ENCODE measurements at regions not wholly inside any gene's neighbourhood (a gene's known extent, or its start where the extent isn't known, plus 50 kb on each side); places are given as distances from the start of the nearest gene placed in this dataset.
"Not testable (repeated sequence)": the region's sequence is repeated elsewhere in the genome, so short reads cannot be mapped to it uniquely, and the experiment has no call there.

DNA sequence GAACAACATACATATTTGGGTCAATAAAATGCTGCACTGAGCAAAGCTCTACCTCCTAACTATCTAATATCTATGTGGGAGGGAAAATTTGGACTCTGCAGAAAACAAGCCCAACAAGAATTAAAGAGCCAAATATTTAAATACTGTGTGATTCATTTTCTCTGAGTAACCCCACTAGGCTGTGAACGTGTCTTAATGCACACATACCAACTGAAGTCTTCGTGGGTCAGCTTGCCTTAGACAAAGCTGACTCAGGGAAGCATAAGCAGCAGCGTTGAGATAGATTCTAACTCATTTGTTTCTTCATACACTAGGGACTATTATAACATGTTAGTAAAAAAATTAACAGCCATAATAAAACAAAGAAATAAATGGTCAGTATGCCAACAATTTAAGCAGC, 114.3 kb downstream of the GJA1 start:
- no peak for DNase-seq

DNA sequence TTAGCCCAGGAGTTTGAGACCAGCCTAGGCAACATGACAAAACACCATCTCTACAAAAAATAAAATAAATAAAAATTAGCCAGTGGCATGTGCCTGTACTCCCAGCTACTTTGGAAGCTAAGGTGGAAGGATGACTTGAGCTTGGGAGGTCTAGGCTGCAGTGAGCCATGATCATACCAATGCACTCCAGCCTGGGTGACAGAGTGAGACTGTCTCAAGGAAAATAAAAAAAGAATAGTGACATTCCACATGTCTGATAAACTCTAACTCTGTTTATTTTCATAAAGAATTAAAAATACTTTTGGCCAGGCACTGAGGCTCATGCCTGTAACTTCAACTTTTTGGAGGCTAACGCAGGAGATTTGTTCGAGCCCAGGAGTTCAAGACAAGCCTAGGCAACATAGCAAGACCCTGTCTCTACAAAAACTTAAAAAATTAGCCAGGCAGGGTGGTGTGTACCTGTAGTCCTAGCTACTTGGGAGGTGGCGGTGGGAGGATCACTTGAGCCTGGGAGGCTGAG, 115.1 kb downstream of the GJA1 start:
- DNase-seq: no peak

DNA sequence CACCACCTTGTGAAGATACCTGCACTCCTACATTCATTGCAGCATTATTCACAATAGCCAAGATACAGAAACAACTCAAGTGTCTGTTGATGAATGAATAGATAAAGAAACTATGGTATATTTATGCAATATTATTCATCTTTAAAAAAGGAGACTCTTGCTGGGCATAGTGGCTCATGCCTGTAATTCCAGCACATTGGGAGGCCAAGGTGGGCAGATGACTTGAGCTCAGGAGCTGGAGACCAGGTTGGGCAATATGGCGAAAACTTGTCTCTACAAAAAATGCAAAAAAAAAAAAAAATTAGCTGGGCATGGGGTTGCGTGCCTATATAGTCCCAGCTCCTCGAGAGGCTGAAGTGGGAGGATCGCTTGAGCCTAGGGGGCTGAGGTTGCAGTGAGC, 119.8 kb downstream of the GJA1 start:
- DNase-seq: no peak

DNA sequence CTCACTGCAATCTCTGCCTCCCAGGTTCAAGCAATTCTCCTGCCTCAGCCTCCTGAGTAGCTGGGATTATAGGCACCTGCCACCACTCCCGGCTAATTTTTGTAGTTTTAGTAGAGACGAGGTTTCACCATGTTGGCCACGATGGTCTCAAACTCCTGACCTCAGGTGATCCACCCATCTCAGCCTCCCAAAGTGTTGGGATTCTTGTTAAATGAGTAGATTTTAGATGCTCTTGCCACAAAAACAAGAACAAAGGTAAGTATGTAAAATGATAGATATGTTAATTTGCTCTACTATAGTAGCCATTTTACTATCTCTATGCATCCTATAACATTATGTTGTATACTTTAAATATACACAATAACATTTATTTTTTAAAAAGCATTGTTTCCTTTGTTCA, 120.7 kb downstream of the GJA1 start:
- DNase-seq: not testable (repeated sequence)

DNA sequence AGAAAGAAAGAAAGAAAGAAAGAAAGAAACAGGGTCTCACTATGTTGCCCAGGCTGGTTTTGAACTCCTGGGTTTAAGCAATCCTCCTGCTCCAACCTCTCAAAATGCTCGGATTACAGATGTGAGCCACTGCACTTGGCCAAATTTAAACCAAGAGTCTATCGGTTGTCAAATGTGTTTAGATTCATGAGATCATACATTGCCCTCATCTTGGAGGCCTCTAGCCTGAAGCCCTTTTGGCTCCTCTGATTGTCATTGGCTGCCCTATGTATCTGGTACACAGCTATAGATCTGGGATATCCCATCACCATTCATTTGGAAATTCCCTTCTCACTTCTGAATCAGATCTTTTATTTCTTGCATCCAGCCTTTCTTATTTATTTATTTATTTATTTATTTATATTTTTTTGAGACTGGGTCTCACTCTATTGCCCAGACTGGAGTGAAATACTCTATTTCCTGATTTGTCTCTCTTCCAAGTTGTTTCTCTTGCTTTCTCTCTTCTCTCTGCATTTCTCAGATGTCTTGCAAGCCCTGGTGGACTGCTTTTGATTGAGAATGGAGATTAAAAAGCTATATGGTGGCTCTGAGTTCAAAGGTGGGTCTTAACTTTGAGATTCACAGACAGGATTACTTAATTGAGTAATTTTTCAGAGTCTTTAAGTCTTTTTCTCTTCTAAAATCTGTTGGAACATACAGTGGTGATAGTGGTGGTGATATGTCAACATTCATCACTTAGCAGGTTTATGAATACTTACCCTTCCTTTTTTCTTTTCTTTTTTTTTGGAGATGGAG, 121.9 kb downstream of the GJA1 start:
- DNase-seq: no peak

DNA sequence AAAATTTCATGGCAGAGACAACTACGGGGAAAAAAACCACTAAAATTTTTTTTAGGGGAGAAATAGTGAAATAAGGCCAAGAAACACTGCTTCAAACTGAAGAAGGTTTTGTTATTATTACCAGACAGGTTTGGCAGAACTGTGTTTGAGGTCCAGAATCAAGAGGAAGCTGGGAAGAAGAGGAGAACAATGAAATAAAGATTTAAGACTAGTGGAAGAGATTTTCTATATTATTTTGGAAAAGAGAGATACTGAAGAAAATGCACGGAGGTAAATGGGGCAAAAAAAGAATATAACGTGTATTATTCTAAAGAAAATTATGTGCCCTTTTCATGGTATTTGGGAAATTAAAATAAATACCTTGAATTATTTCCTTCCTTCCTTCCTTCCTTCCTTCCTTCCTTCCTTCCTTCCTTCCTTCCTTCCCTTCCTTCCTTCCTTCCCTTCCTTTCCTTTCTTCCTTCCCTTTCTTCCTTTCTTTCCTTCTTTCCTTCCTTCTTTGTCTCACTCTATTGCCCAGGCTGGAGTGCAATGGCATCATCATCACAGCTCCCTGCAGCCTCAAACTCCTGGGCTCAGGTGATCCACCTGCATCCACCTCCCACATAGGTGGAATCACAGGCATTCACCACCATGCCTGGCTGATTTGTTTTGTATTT, 124.3 kb downstream of the GJA1 start:
- no peak for DNase-seq

DNA sequence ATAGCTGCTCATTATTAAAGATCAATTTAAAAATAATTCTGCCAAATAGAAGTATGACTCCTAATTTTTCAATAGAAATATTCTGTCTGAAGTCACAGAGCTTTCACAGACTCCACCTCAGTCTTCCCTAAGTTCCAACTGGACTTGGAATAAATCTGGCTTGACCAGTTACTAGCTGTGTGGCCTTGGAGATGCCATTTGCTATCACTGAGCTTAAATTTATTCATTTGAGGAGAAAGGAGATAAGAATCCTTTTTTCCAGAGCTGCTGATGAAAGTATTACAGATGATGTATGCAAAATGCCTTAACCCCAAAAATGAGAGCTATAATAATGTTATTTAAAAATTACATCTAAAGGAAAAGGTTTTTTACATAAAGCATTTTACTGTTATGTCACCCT, 125.0 kb downstream of the GJA1 start:
- DNase-seq: no peak

DNA sequence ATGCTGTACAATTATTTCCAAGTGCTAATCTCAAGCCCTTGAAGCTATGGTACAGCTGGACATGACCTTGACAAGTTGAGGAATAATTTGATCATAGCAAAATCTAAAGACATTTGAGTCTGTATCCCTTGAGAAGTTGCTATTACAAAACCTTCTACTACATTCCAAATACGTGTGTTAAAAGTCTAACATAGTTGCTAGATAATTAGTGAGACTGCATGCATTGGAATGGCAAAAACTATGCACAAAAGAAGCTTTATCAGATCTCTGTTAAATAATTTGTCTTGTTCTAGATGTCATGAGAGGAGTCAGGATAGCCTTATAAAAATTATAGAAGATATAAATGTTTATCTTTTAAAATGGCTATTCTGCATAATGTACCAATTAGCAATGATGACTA, 127.8 kb downstream of the GJA1 start:
- DNase-seq: no peak

DNA sequence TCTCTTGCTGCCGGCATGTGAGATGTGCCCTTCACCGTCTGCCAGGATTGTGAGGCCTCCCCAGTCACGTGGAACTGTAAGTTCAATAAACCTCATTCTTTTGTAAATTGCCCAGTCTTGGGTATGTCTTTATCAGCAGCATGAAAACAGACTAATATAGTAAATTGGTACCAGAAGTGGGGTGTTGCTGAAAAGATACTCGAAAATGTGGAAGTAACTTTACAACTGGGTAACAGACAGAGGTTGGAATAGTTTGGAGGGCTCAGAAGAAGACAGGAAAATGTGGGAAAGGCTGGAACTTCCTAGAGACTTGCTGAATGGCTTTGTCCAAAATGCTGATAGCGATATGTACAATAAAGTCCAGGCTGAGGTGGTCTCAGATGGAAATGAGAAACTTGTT, 129.1 kb downstream of the GJA1 start:
- DNase-seq: not testable (repeated sequence)

DNA sequence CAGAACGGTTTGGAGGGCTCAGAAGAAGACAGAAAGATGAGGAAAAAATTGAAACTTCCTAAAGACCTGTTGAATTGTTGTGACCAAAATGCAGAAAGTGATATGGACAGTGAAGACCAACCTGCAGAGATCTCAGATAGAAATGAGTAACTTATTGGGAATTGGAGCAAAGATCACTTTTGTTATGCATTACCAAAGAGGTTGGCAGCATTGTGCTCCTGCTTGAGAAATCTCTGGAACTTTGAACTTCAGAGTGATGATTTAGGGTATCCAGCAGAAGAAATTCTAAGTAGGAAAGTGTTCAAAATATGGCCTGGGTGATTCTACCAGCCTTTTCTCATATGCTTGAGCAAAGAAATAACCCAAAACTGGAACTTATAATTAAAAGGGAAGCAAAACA, 136.0 kb downstream of the GJA1 start:
- no peak for DNase-seq

DNA sequence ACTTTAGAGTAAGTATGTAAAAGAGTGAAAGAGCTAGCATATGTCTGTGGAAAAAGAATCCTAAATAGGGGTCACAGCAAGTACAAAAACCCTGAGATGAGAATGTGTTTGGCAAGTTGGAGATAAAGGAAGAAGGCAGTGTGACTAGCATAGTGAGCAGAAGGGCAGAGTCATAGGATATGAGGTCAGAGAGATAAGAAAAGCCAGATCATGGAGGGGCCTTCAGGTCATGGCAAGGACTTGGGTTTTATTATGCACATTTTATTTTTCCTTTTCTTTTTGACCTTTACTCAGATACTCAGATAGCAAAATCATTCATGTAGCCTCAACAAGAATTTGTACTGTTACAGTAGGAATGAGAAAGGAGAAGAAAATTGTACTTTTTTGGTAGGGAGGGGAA, 138.0 kb downstream of the GJA1 start:
- DNase-seq: no peak

DNA sequence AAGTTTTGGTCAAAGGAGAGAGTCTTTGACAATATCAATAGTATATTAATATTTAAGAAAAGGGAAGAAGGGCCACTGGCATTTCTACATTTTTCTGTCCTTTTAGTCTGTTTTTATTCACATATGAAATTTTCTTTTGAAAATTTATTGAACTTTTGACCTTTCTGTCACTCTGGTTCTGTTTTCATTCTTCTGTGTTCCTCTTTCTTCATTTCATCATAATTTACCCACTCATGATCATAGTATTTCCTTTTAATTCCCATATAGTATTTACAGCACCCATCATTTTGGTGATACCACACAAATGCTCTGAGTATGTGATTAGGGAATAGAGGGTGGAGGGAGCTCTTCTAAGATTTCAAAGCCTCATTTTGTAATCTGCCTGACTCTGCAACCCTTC, 142.8 kb downstream of the GJA1 start:
- no peak for DNase-seq

DNA sequence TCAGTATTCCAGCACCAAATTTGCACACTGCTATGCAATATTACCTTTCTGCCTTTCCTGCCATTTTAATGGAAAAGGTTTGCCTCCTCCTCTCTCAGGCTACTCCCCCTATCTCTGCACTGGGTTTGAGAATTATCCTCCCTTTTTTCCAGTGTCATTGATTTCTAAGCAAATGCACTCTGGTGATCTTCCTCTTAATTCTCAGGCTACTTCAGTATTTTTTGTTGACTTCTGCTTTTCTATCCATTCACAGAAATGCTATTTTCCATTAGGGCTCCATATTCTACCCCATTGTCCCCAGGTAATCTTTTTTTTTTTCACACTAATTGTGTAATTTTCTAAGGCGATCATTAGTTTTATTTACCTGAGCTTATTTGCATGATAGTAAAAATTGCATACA, 144.0 kb downstream of the GJA1 start:
- DNase-seq: no peak

DNA sequence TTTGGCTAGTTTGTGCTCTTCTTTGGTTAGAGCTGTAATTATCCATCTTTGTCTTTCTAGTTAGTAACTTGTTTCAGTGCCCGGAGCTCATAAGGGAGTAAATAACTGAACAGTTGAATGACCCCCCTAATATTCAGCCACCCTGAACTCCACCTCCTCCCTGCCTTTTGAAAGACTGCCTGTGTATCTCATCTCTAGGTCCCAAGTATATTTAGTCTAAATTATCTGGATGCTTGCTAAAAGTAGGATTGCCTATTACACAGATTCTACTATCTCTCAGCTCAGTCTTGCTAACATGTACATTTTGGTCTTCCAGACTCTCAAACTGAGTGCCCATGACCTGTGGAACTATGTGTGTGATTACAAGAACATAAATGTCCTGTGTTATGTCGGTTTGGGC, 145.9 kb downstream of the GJA1 start:
- no peak for DNase-seq

DNA sequence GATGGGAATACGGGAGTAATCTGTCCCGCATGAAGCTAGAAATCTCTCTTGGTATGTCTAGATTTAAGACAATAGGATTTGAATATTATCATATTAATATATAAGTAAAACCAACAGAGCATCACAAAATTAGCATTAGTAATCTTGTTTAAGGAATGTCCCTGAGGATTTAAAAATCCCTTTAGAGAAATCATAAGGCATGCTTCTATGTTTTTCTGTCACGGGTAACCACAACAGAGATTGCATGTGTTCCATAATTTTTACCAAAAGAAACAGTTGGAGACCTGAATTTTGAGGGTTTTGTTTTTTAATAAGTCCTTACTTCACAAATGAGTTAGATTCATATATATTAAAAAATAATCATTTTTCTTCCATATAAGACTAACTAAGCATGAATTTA, 146.8 kb downstream of the GJA1 start:
- no peak for DNase-seq

DNA sequence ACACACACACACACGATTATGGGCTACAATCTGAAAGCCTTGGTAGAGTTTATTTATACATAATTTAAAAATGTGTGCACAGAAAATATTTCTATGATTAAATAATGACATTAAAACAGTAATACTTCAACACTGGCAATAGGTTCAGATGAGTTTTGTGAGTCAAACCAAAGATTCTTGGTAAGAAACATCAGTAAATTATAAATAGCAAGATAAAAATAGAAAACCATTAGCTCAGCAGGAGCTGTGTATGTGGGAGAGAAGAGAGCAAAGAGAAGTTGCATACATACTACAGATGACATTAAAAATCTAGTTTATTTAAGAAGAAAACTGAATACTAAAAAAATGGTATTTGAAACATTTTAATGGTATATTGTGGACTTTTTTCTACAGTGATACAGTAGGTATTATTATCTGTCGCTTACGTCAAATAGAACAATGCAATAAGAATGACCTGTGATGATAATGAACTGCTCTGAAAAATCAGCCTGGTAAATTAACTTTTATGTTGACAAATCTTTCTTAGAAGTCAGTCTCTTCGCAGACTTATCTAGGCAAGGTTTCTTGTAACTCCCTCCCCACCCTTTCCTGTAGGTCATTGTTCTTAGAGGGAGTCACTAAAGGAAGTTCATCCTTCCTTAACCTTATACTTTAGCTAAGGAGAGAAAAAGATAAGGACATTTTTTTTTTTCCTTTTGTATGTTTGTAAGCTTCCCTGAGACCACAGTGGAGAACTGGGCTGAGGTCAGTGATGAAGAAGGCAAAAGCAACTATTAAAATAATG, 149.3 kb downstream of the GJA1 start:
- no peak for DNase-seq

DNA sequence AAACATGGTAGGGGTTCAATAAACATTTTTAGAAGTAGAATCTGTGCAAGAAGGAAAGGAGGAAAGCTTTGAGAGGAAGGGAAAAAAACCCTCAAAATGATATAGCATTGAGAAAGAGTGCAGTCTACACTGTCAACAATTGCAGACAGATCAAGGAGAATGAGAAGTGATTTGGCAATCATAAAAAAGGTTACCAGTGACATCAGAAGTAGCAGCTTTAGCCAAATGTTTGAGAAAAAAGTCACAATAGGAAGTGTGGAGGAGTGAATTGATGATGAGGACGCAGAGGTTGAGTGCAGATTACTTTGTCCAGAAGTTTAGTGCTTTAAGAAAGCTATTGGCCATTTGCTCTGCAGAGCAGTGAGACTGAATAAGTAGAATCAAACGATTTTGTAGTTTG, 155.0 kb downstream of the GJA1 start:
- DNase-seq: no peak

DNA sequence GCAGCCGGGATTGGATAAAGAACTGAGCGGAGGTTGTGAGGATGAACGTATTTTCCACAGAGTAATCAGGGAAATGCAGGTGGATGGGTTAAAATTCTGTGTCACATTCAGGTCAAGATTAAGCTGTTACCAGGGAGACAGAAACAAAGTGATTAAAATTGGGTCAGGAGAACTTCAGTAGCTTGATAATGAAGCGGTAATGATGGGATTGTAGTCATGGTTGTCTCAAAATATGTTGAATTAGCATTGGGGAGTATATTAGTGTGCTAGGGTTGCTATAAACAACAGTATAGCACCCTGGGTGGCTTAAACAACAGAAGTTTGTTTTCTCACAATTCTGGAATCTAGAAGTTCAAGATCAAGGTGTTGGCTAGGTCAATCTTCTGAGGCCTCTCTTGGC, 155.5 kb downstream of the GJA1 start:
- DNase-seq: no peak

DNA sequence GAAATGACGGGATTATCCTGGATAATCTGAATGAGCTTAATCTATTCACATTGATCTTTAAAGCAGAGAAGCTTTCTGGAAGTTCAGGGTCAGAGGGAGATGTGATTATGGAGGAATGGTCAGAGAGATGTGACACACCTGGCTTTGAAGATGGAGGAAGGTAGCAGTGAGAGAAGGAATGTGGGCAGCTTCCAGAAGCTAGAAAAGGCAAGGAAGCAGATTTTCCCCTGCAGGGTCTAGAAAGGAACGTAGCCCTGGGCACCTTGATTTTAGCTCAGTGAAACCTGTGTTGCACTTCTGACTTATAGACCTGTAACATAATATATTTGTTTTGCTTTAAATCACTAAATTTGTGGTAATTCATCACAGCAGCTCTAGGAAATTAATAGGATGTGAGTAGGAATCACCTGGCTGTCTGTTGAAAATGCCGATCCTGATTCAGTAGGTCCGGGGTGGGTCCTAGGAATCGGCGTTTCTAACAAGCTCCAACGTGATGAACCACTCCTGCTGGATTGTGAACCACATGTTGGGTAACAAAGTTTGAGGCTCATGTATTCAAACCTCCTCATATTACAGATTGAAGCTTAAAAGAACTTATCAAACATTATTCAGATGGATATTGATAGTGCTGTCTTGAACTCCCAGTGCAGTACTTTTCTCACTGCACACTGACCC, 157.0 kb downstream of the GJA1 start:
- DNase-seq: no peak

DNA sequence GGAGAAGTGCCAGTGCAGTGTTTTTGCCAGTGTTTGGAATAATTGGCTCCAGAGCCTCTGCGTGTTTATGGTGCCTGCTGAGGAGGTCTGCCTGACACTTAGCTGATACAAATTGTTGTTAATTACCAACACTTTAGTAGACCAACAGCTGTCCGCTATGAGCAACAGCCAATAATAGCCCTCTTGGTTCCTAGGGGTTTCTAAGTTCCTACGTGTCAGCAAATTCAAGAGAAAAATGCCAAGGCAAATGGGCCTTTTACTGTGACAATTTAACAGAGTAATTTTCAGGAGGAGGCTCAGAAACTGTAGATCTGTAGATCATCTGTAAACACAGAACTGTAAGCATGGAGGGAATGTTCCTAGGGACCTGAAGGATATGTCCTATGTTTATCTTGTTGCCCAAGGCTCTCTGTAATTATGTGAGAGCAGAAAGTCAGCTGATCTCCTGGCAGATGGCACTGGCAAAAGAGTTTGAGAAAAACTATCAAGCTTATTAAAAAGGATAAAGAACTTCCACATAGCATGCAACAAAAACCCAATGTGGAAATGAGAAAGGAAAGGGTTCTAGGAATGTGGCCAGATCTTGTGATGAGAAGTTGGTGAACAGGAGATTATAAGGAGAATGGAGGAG, 157.7 kb downstream of the GJA1 start:
- no peak for DNase-seq

DNA sequence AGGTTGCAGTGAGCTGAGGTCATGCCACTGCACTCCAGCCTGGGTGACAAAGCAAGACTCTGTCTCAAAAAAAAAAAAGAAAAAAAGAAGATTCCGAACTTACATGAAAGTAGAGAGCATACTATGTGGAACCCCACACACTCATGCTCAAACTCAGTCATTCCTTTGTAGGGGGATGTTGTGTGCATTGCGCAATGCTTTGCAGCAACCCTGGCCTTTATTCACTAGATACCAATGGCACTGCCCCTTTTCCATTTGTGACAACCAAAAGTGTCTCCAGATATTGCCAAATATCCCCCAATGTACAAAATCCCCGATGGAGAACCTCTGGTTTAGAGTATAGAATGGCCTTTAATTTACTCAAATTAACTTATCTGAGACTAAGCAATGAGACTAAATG, 158.6 kb downstream of the GJA1 start:
- DNase-seq: no peak

DNA sequence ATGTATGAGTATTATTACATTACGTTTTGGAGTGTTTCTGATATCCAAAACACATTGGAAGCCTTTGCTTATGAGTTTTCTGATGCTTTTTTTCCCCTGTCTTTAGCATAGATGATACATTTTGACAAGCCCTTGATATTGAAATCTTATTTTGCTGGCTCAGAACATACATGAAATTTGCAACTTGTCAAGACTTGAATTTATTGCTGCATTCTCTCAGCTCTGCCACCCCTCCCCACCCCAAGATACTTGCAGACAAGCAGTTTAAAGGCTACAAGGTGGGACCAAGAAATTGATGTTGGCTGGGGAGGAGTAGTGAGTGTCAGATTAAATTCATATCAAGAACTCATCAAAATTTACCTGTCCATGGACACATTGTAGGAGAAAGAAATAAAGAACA, 160.2 kb downstream of the GJA1 start:
- DNase-seq: no peak

DNA sequence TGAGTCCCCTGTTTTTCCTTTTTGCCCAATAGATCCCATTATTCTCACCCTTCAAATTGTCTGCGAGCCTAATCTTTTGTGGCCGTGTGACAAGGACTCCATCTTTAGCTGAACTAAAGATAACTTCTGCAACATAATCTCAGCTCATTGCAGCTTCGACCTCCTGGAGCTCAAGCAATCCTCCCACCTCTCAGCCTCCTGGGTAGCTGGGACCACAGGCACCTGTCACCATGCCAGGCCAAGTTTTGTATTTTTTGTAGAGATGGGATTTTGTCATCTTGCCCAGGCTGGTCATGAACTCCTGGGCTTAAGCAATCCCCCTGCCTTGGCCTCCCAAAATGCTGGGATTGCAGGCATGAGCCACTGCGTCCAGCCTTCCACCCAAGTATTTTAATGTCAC, 161.0 kb downstream of the GJA1 start:
- DNase-seq: no peak

Measured in NCI-H526 (cell line).